K562 (cell line): ENCODE measurements at regions not wholly inside any gene's neighbourhood (a gene's known extent, or its start where the extent isn't known, plus 50 kb on each side); places are given as distances from the start of the nearest gene placed in this dataset.

Experiments used
- ATAC-seq: fragments of 200-7000 bp; cut with Tn5 transposase; 3 replicates; pipeline ENCODE4 v1.9.1; 2020; ENCODE audit warnings: moderate library complexity
- BruUV-seq: library from RNA; stranded (reverse); fragments of 400-500 nt; replicated peaks from 2 replicates; lab custom pipeline; 2021; lab: Mats Ljungman, UMichigan
- CTCF ChIA-PET: fragments of 300-600 bp; formaldehyde crosslinking; extraction: SDS; loops from one replicate; lab custom pipeline; 2021; ENCODE audit warnings: low intra/inter-chr PET ratio; lab: Yijun Ruan, JAX
- POLR2A ChIA-PET: fragments of 300-600, 350-650 bp; sonication (Branson Sonifier 250); formaldehyde crosslinking; extraction: SDS; loops from one replicate; lab custom pipeline; 2021; ENCODE audit warnings: antibody characterized with exemption, inconsistent platforms; lab: Yijun Ruan, JAX
- DNase-seq, 4 experiments: peaks; one replicate each; pipeline versions ENCODE4 v3.0.0 to v3.0.0-alpha.2; 2011 to 2018; ENCODE audit warnings: low spot score in 3 of 4, mixed read lengths in 3 of 4; ENCODE audit errors: extremely low read depth in 1 of 4
- FAIRE-seq: peaks from 2 replicates; lab custom pipeline; 2011; peaks lifted over from hg19 to GRCh38; lab: Jason Lieb, UNC
- H2AFZ ChIP-seq: 2 replicates; pipeline ENCODE4 v1.6.0; 2011; ENCODE audit warnings: low read depth, low read length, control low read depth, inconsistent platforms
- H3K27ac ChIP-seq: fragments of 200-600 bp; 3 replicates; pipeline ENCODE4 v1.8.0; 2011; ENCODE audit warnings: low read depth, mild to moderate bottlenecking, control low read depth, inconsistent platforms, low read length, moderate library complexity, mixed read lengths; ENCODE audit errors: extremely low read depth
- H3K27me3 ChIP-seq, 2 experiments: fragments of 300-600 bp in 1 of 2; 2 replicates in 1 of 2; 3 replicates in 1 of 2; pipeline versions ENCODE4 v1.6.0 to v1.8.0; 2011; ENCODE audit warnings: inconsistent platforms in 2 of 2, low read length in 2 of 2, mild to moderate bottlenecking in 1 of 2, mixed read lengths in 1 of 2, moderate library complexity in 1 of 2; ENCODE audit not compliant: control insufficient read depth in 2 of 2, insufficient read depth in 2 of 2
- H3K36me3 ChIP-seq: fragments of 300-600 bp; 3 replicates; pipeline ENCODE4 v1.8.0; 2011; ENCODE audit warnings: mild to moderate bottlenecking, low read length, inconsistent platforms; ENCODE audit not compliant: control insufficient read depth, insufficient read depth
- H3K4me1 ChIP-seq, 2 experiments: fragments of 200-600 bp in 1 of 2; replicated peaks in 1 of 2; 2 replicates in 1 of 2; 3 replicates in 1 of 2; pipeline versions ENCODE4 v1.5.1 to v1.8.0; 2011; ENCODE audit warnings: inconsistent platforms in 2 of 2, low read length in 2 of 2, mild to moderate bottlenecking in 1 of 2, mixed read lengths in 1 of 2, moderate library complexity in 1 of 2; ENCODE audit not compliant: control insufficient read depth in 2 of 2, insufficient read depth in 2 of 2
- H3K4me2 ChIP-seq: 2 replicates; pipeline ENCODE4 v1.6.1; 2011; ENCODE audit warnings: low read length, control low read depth, inconsistent platforms, mixed read lengths; ENCODE audit not compliant: insufficient read depth
- H3K4me3 ChIP-seq: fragments of 200-600 bp; sonication (generic), shearing (Covaris generic); 2 replicates; pipeline ENCODE4 v1.5.1; 2016; ENCODE audit warnings: control low read depth, inconsistent platforms
- H3K79me2 ChIP-seq: fragments of 200-600 bp; 3 replicates; pipeline ENCODE4 v1.8.0; 2011; ENCODE audit warnings: low read length, inconsistent platforms; ENCODE audit not compliant: control insufficient read depth, insufficient read depth
- H3K9ac ChIP-seq, 2 experiments: 2 replicates each; pipeline versions ENCODE4 v1.6.0 to v1.6.1; 2011; ENCODE audit warnings: low read depth in 2 of 2, low read length in 2 of 2, control low read depth in 1 of 2, inconsistent platforms in 1 of 2, mild to moderate bottlenecking in 1 of 2, mixed read lengths in 1 of 2; ENCODE audit not compliant: insufficient read depth in 1 of 2
- H3K9me1 ChIP-seq: one replicate; pipeline ENCODE4 v1.6.0; 2011; ENCODE audit warnings: inconsistent platforms, mild to moderate bottlenecking, low read length, moderate library complexity; ENCODE audit not compliant: control insufficient read depth, insufficient read depth
- H3K9me3 ChIP-seq: replicated peaks from 2 replicates; pipeline ENCODE4 v1.5.1; 2011; ENCODE audit warnings: low read depth, low read length, inconsistent platforms; ENCODE audit not compliant: control insufficient read depth, insufficient read depth
- H4K20me1 ChIP-seq: replicated peaks from 2 replicates; pipeline ENCODE4 v1.6.1; 2011; ENCODE audit warnings: low read length, inconsistent platforms, mixed read lengths; ENCODE audit not compliant: control insufficient read depth, insufficient read depth
- CBX3 ChIP-seq, 2 experiments: IDR thresholded peaks; 1 replicate in 1 of 2; 2 replicates in 1 of 2; pipeline ENCODE4 v1.6.1; 2012; ENCODE audit warnings: inconsistent platforms in 2 of 2, low read length in 2 of 2, borderline replicate concordance in 1 of 2, control low read depth in 1 of 2
- HMG20A ChIP-seq: fragments of 450-650 bp; formaldehyde crosslinking; conservative IDR thresholded peaks from 2 replicates; pipeline ENCODE4 v1.4.0; 2020; ENCODE audit warnings: mild to moderate bottlenecking, mixed read lengths
- MLLT1 ChIP-seq, 2 experiments: fragments of 450-650 bp; IDR thresholded peaks; 2 replicates each; pipeline ENCODE4 v1.6.1; 2016
- WGBS: fragments of 100-300 bp; shearing (Covaris generic); methylation state at CpG from one replicate; pipeline ENCODE4 v1.1.6; 2016; ENCODE audit warnings: low coverage, mixed read lengths; ENCODE audit not compliant: insufficient coverage; ENCODE audit errors: missing lambda C conversion rate; 5-methylcytosine and 5-hydroxymethylcytosine counted together
- in situ Hi-C: fragments of 300-500 bp; cut with MboI; formaldehyde crosslinking; loops from 4 replicates; pipeline ENCODE4 v1.15.0; 2018; ENCODE audit warnings: inconsistent platforms, mixed read lengths
- intact Hi-C: fragments of 100-400 bp; cut with micrococcal nuclease; formaldehyde crosslinking; loops from 2 replicates; pipeline ENCODE4 v1.14.2; 2022
- TF ChIP-seq, protein P1 (sequence below): IDR thresholded peaks from 3 replicates; pipeline ENCODE4 v1.6.1; 2011; ENCODE audit warnings: borderline replicate concordance, mild to moderate bottlenecking, moderate library complexity; ENCODE audit not compliant: insufficient read length; ENCODE audit errors: extremely low read depth

- 3% methylated on average over 2 of the region's 2 CpGs for WGBS
- Histone ChIP-seq H3K4me2 (no peak overlapping the region), H3K27me3 (no peaks in the 10 kb centered on the region), H3K27ac (no peak overlapping the region), H3K79me2 (no peaks in the 10 kb centered on the region), H2AFZ (no peak overlapping the region), H3K36me3 (no peaks in the 10 kb centered on the region), H3K9me1 (no peaks in the 10 kb centered on the region), H3K9ac (no peak overlapping the region), H3K4me3 (no peak overlapping the region), H3K4me1 (no peaks in the 10 kb centered on the region), H4K20me1 (no peaks in the 10 kb centered on the region), H3K9me3 (no peaks in the 10 kb centered on the region)
- ChIA-PET CTCF (no interaction called here), POLR2A (interaction anchor here (0.6 to 0.7 kb wide), 2 partner anchors 10 to 15 kb away, joined by 3 to 5 read pairs; no protein-coding TSS in a partner anchor)
- TF ChIP-seq MLLT1 (IDR thresholded peaks at IDR 0.05) (no peak), HMG20A (CRISPR knock-in tag) (no peak), CBX3 (IDR thresholded peaks at IDR 0.05; ENCODE audit: borderline replicate concordance in 1 of 2, low read length in 2 of 2) (no peak)
- TF ChIP-seq, protein P1, sequence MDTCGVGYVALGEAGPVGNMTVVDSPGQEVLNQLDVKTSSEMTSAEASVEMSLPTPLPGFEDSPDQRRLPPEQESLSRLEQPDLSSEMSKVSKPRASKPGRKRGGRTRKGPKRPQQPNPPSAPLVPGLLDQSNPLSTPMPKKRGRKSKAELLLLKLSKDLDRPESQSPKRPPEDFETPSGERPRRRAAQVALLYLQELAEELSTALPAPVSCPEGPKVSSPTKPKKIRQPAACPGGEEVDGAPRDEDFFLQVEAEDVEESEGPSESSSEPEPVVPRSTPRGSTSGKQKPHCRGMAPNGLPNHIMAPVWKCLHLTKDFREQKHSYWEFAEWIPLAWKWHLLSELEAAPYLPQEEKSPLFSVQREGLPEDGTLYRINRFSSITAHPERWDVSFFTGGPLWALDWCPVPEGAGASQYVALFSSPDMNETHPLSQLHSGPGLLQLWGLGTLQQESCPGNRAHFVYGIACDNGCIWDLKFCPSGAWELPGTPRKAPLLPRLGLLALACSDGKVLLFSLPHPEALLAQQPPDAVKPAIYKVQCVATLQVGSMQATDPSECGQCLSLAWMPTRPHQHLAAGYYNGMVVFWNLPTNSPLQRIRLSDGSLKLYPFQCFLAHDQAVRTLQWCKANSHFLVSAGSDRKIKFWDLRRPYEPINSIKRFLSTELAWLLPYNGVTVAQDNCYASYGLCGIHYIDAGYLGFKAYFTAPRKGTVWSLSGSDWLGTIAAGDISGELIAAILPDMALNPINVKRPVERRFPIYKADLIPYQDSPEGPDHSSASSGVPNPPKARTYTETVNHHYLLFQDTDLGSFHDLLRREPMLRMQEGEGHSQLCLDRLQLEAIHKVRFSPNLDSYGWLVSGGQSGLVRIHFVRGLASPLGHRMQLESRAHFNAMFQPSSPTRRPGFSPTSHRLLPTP, result no peak
- BruUV-seq, result no TSS peak
- intact Hi-C loops (no loop called here), in situ Hi-C loops (no loop called here)
- no peak for ATAC-seq
- no peak for DNase-seq
- FAIRE-seq, result no peak
Measured at GRCh38 chr11:87431392-87431791, 393.7 kb downstream of the TMEM135 start.
